Activated CD4-positive, alpha-beta memory T cell treated with anti-CD3 and anti-CD28 coated beads for 36 hours (primary cell): ENCODE measurements at regions not wholly inside any gene's neighbourhood (a gene's known extent, or its start where the extent isn't known, plus 50 kb on each side); places are given as distances from the start of the nearest gene placed in this dataset.
"Not testable (repeated sequence)": the region's sequence is repeated elsewhere in the genome, so short reads cannot be mapped to it uniquely, and the experiment has no call there.

Experiments
- CTCF ChIA-PET: fragments of 350-600 bp; sonication (Branson Sonifier 250); formaldehyde crosslinking; loops from one replicate; lab custom pipeline; 2021; ENCODE audit warnings: antibody characterized with exemption, inconsistent platforms; lab: Charles Lee
- POLR2A ChIA-PET: fragments of 350-600 bp; sonication (Branson Sonifier 250); formaldehyde crosslinking; loops from one replicate; lab custom pipeline; 2021; ENCODE audit warnings: antibody characterized with exemption; lab: Charles Lee
- DNase-seq: peaks from one replicate; pipeline ENCODE4 v3.0.0-alpha.2; 2020
- H3K27ac Mint-ChIP-seq: one replicate; pipeline ENCODE4 v1.8.0; 2021; ENCODE audit warnings: mixed read lengths
- H3K27me3 Mint-ChIP-seq: one replicate; pipeline ENCODE4 v1.8.0; 2021; ENCODE audit warnings: mixed read lengths
- H3K36me3 Mint-ChIP-seq: one replicate; pipeline ENCODE4 v1.8.0; 2021; ENCODE audit warnings: mixed read lengths
- H3K4me1 Mint-ChIP-seq: one replicate; pipeline ENCODE4 v1.8.0; 2021; ENCODE audit warnings: low read depth, mixed read lengths
- H3K4me3 Mint-ChIP-seq: one replicate; pipeline ENCODE4 v1.8.0; 2021; ENCODE audit warnings: mild to moderate bottlenecking, mixed read lengths
- H3K9me3 Mint-ChIP-seq: one replicate; pipeline ENCODE4 v1.8.0; 2021; ENCODE audit warnings: mixed read lengths
- intact Hi-C: fragments of 100-400 bp; cut with micrococcal nuclease; formaldehyde crosslinking; loops from one replicate; pipeline ENCODE4 v1.15.1; 2023

- CTCF ChIA-PET = no interaction called here
- Mint-ChIP-seq H3K27me3 (no peaks in the 10 kb centered on the region), H3K36me3 (no peaks in the 10 kb centered on the region), H3K4me3 (no peak overlapping the region), H3K27ac (no peak overlapping the region), H3K9me3 (peaks cover 20% of the 10 kb centered on the region), H3K4me1 (no peaks in the 10 kb centered on the region)
- POLR2A ChIA-PET = no interaction called here
- no peak for DNase-seq
- intact Hi-C loops = no loop called here
Observed at GRCh38 chr4:75169020-75169419, 236.1 kb downstream of the PARM1 start.

DNA sequence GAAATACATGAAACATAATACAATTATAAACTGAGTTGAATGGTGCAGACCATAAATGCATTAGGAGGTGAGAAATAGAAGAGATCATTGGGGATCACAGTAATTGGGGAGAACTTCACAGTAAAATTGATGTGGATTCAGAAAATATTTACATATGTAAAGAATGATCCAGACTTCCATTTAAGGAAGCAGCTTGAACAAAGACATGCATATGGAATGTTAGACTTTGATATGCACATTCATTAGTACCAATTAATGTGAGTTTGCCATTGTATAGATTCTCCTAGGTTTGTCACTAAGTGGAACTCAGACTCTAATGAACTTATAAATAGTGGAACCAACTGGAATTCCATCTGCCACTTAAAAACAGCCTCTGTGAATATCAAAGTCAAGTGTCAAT lies 235.6 kb downstream of the PARM1 start:
- Mint-ChIP-seq H3K9me3 (peaks cover 20% of the 10 kb centered on the region), H3K4me3 (no peak overlapping the region), H3K36me3 (no peaks in the 10 kb centered on the region), H3K27me3 (no peaks in the 10 kb centered on the region), H3K27ac (no peak overlapping the region), H3K4me1 (no peaks in the 10 kb centered on the region)
- ChIA-PET CTCF (no interaction called here), POLR2A (no interaction called here)
- intact Hi-C loops = no loop called here
- no peak for DNase-seq

DNA sequence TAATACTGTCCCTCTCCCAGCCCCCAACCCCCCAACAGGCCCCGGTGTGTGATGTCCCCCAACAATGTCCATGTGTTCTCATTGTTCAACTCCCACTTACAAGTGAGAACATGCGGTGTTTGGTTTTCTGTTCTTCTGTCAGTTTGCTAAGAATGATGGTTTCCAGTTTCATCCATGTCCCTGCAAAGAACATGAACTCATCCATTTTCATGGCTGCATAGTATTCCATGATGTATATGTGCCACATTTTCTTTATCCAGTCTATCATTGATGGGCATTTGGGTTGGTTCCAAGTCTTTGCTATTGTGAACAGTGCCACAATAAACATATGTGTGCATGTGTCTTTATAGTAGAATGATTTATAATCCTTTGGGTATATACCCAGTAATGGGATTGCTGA lies 232.2 kb downstream of the PARM1 start:
- H3K27ac Mint-ChIP-seq, intact Hi-C loops, POLR2A ChIA-PET, H3K27me3 Mint-ChIP-seq, DNase-seq, H3K36me3 Mint-ChIP-seq, H3K4me1 Mint-ChIP-seq, CTCF ChIA-PET, H3K4me3 Mint-ChIP-seq: not testable (repeated sequence)
- H3K9me3 Mint-ChIP-seq = peaks cover 20% of the 10 kb centered on the region

DNA sequence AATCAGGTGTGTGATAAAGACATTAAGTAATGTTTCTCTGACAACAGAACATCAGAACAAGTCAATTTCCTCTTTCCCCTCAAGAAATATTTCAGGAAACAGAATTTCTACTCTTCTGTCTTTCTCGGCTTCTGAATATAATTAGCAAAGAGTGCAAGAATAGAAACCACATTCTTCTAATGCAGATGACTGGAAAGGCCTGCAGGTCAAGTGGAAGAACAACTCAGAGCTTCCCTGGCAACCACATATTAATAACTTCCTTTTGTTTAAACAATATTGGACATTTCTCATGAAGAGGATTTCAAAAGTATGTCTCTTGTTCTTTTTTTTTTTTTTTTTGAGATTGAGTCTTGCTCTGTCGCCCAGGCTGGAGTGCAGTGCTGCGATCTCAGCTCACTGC lies 225.5 kb downstream of the PARM1 start:
- Mint-ChIP-seq H3K4me3 (no peak overlapping the region), H3K4me1 (no peaks in the 10 kb centered on the region), H3K27me3 (no peaks in the 10 kb centered on the region), H3K9me3 (peaks cover 14% of the 10 kb centered on the region), H3K36me3 (no peaks in the 10 kb centered on the region), H3K27ac (no peak overlapping the region)
- ChIA-PET POLR2A (no interaction called here), CTCF (no interaction called here)
- intact Hi-C loops = no loop called here
- no peak for DNase-seq

GRCh38 chr4:75154994-75155393 lies 222.1 kb downstream of the PARM1 start:
- no peaks in the 10 kb centered on the region for H3K4me1 Mint-ChIP-seq
- ChIA-PET CTCF (no interaction called here), POLR2A (no interaction called here)
- DNase-seq = no peak
- peaks cover 14% of the 10 kb centered on the region for H3K9me3 Mint-ChIP-seq
- H3K4me3 Mint-ChIP-seq = no peak overlapping the region
- H3K27ac Mint-ChIP-seq = no peak overlapping the region
- H3K36me3 Mint-ChIP-seq = no peaks in the 10 kb centered on the region
- no peaks in the 10 kb centered on the region for H3K27me3 Mint-ChIP-seq
- intact Hi-C loops = no loop called here

- intact Hi-C loops = no loop called here
- Mint-ChIP-seq H3K9me3 (no peaks in the 10 kb centered on the region), H3K27ac (no peak overlapping the region), H3K36me3 (no peaks in the 10 kb centered on the region), H3K4me1 (no peaks in the 10 kb centered on the region), H3K4me3 (no peak overlapping the region), H3K27me3 (no peaks in the 10 kb centered on the region)
- ChIA-PET CTCF (no interaction called here), POLR2A (no interaction called here)
- DNase-seq = no peak
Observed at GRCh38 chr4:75146223-75146622, 213.3 kb downstream of the PARM1 start.

- H3K9me3 Mint-ChIP-seq = no peaks in the 10 kb centered on the region
- ChIA-PET CTCF (no interaction called here), POLR2A (no interaction called here)
- no peak for DNase-seq
- no peaks in the 10 kb centered on the region for H3K4me1 Mint-ChIP-seq
- no peaks in the 10 kb centered on the region for H3K27me3 Mint-ChIP-seq
- intact Hi-C loops = no loop called here
- H3K36me3 Mint-ChIP-seq = no peaks in the 10 kb centered on the region
- H3K4me3 Mint-ChIP-seq = no peak overlapping the region
- no peak overlapping the region for H3K27ac Mint-ChIP-seq
Observed at GRCh38 chr4:75144475-75144874, 211.6 kb downstream of the PARM1 start.

DNA sequence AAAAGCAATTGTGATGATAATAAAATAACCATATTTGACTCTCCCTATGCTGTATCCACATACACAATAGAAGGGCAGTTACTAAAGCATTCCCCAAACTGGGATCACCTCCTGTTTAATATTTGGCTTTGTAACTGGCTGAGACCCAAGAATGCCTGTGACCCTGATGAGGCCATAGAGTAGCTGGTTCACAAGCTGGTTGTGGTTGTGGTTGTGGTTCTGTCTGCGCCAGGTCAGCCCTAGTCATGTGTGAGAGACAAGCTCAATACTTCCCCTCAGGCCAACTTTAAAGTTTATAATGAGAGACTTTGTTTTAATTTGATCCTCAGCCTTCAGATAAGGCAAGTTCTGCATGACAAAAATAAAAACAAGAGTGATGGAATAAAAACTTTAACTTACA lies 209.9 kb downstream of the PARM1 start:
- no peak for DNase-seq
- no peaks in the 10 kb centered on the region for H3K36me3 Mint-ChIP-seq
- H3K4me3 Mint-ChIP-seq = no peak overlapping the region
- ChIA-PET POLR2A (no interaction called here), CTCF (no interaction called here)
- intact Hi-C loops = no loop called here
- no peaks in the 10 kb centered on the region for H3K27me3 Mint-ChIP-seq
- H3K9me3 Mint-ChIP-seq = no peaks in the 10 kb centered on the region
- H3K4me1 Mint-ChIP-seq = no peaks in the 10 kb centered on the region
- no peak overlapping the region for H3K27ac Mint-ChIP-seq

- no peaks in the 10 kb centered on the region for H3K27me3 Mint-ChIP-seq
- DNase-seq = no peak
- no peak overlapping the region for H3K4me3 Mint-ChIP-seq
- H3K27ac Mint-ChIP-seq = no peak overlapping the region
- H3K36me3 Mint-ChIP-seq = no peaks in the 10 kb centered on the region
- POLR2A ChIA-PET = no interaction called here
- no peaks in the 10 kb centered on the region for H3K9me3 Mint-ChIP-seq
- no peaks in the 10 kb centered on the region for H3K4me1 Mint-ChIP-seq
- intact Hi-C loops = no loop called here
- CTCF ChIA-PET = no interaction called here
Observed at GRCh38 chr4:75142382-75142781, 209.5 kb downstream of the PARM1 start.

DNA sequence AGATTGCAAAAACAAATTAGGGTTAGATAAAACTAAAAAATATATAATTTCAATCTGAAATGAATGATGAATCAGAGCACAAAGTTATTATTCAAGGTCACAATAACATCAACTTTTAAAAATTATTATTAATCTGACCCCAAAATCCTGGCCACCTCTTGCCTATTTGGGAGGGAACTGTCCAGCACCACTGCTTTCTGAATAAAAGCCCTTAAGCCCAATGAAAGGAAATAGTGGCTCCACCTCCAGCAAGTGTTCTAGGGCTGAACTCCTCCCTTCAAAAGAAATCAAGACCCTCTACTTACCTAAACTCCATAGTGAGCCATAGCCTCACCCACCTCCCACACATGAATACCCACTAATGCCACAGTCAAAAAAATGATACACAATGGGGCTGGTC lies 208.2 kb downstream of the PARM1 start:
- Mint-ChIP-seq H3K36me3 (no peaks in the 10 kb centered on the region), H3K9me3 (no peaks in the 10 kb centered on the region), H3K4me3 (no peak overlapping the region), H3K27me3 (no peaks in the 10 kb centered on the region), H3K4me1 (no peaks in the 10 kb centered on the region), H3K27ac (no peak overlapping the region)
- ChIA-PET CTCF (no interaction called here), POLR2A (no interaction called here)
- DNase-seq = no peak
- intact Hi-C loops = no loop called here

DNA sequence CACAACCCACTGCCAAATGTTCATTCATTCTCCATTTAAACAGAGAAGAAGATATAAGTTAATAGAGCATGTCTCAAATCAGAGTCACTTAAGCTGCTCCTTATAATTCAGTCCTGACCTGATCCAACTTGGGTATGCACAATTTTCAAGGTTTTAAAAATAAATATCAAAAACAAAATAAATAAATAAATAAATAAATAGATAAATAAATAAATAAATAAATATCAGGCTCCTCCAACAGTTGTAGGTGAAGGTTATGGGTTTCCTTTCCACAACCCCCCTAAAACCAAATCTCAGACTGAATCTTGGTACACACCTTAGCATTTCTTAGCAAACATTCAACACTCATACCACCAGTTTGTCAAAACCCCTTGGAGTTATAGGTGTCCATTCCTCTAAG lies 204.4 kb downstream of the PARM1 start:
- Mint-ChIP-seq H3K27me3 (peaks cover 1% of the 10 kb centered on the region), H3K9me3 (peaks cover 2% of the 10 kb centered on the region), H3K36me3 (peaks cover 1% of the 10 kb centered on the region), H3K27ac (no peak overlapping the region), H3K4me1 (no peaks in the 10 kb centered on the region), H3K4me3 (no peak overlapping the region)
- DNase-seq = no peak
- intact Hi-C loops = no loop called here
- ChIA-PET POLR2A (no interaction called here), CTCF (no interaction called here)

- Mint-ChIP-seq H3K4me1 (no peaks in the 10 kb centered on the region), H3K9me3 (peaks cover 2% of the 10 kb centered on the region), H3K36me3 (peaks cover 1% of the 10 kb centered on the region), H3K4me3 (no peak overlapping the region), H3K27ac (no peak overlapping the region), H3K27me3 (peaks cover 1% of the 10 kb centered on the region)
- CTCF ChIA-PET = no interaction called here
- intact Hi-C loops = no loop called here
- POLR2A ChIA-PET = no interaction called here
- no peak for DNase-seq
Observed at GRCh38 chr4:75135068-75135825, 202.3 kb downstream of the PARM1 start.

DNA sequence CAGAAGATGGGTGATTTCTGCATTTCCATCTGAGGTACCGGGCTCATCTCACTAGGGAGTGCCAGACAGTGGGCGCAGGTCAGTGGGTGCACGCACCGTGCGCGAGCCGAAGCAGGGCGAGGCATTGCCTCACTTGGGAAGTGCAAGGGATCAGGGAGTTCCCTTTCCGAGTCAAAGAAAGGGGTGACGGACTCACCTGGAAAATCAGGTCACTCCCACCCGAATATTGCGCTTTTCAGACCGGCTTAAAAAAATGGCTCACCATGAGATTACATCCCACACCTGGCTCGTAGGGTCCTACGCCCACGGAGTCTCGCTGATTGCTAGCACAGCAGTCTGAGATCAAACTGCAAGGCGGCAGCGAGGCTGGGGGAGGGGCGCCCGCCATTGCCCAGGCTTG lies 194.0 kb downstream of the PARM1 start:
- H3K27ac Mint-ChIP-seq, intact Hi-C loops, H3K27me3 Mint-ChIP-seq, POLR2A ChIA-PET, H3K4me3 Mint-ChIP-seq, H3K36me3 Mint-ChIP-seq, CTCF ChIA-PET, DNase-seq, H3K9me3 Mint-ChIP-seq, H3K4me1 Mint-ChIP-seq: not testable (repeated sequence)
